K562 (cell line): ENCODE measurements at regions not wholly inside any gene's neighbourhood (a gene's known extent, or its start where the extent isn't known, plus 50 kb on each side); places are given as distances from the start of the nearest gene placed in this dataset.

Source experiments
- ATAC-seq: fragments of 200-7000 bp; cut with Tn5 transposase; 3 replicates; pipeline ENCODE4 v1.9.1; 2020; ENCODE audit warnings: moderate library complexity
- BruUV-seq: library from RNA; stranded (reverse); fragments of 400-500 nt; replicated peaks from 2 replicates; lab custom pipeline; 2021; lab: Mats Ljungman, UMichigan
- CTCF ChIA-PET: fragments of 300-600 bp; formaldehyde crosslinking; extraction: SDS; loops from one replicate; lab custom pipeline; 2021; ENCODE audit warnings: low intra/inter-chr PET ratio; lab: Yijun Ruan, JAX
- POLR2A ChIA-PET: fragments of 300-600, 350-650 bp; sonication (Branson Sonifier 250); formaldehyde crosslinking; extraction: SDS; loops from one replicate; lab custom pipeline; 2021; ENCODE audit warnings: antibody characterized with exemption, inconsistent platforms; lab: Yijun Ruan, JAX
- DNase-seq, 4 experiments: peaks; one replicate each; pipeline versions ENCODE4 v3.0.0 to v3.0.0-alpha.2; 2011 to 2018; ENCODE audit warnings: low spot score in 3 of 4, mixed read lengths in 3 of 4; ENCODE audit errors: extremely low read depth in 1 of 4
- FAIRE-seq: peaks from 2 replicates; lab custom pipeline; 2011; peaks lifted over from hg19 to GRCh38; lab: Jason Lieb, UNC
- H2AFZ ChIP-seq: 2 replicates; pipeline ENCODE4 v1.6.0; 2011; ENCODE audit warnings: low read depth, low read length, control low read depth, inconsistent platforms
- H3K27ac ChIP-seq: fragments of 200-600 bp; 3 replicates; pipeline ENCODE4 v1.8.0; 2011; ENCODE audit warnings: low read depth, mild to moderate bottlenecking, control low read depth, inconsistent platforms, low read length, moderate library complexity, mixed read lengths; ENCODE audit errors: extremely low read depth
- H3K27me3 ChIP-seq, 2 experiments: fragments of 300-600 bp in 1 of 2; 2 replicates in 1 of 2; 3 replicates in 1 of 2; pipeline versions ENCODE4 v1.6.0 to v1.8.0; 2011; ENCODE audit warnings: inconsistent platforms in 2 of 2, low read length in 2 of 2, mild to moderate bottlenecking in 1 of 2, mixed read lengths in 1 of 2, moderate library complexity in 1 of 2; ENCODE audit not compliant: control insufficient read depth in 2 of 2, insufficient read depth in 2 of 2
- H3K36me3 ChIP-seq: fragments of 300-600 bp; 3 replicates; pipeline ENCODE4 v1.8.0; 2011; ENCODE audit warnings: mild to moderate bottlenecking, low read length, inconsistent platforms; ENCODE audit not compliant: control insufficient read depth, insufficient read depth
- H3K4me1 ChIP-seq, 2 experiments: fragments of 200-600 bp in 1 of 2; replicated peaks in 1 of 2; 2 replicates in 1 of 2; 3 replicates in 1 of 2; pipeline versions ENCODE4 v1.5.1 to v1.8.0; 2011; ENCODE audit warnings: inconsistent platforms in 2 of 2, low read length in 2 of 2, mild to moderate bottlenecking in 1 of 2, mixed read lengths in 1 of 2, moderate library complexity in 1 of 2; ENCODE audit not compliant: control insufficient read depth in 2 of 2, insufficient read depth in 2 of 2
- H3K4me2 ChIP-seq: 2 replicates; pipeline ENCODE4 v1.6.1; 2011; ENCODE audit warnings: low read length, control low read depth, inconsistent platforms, mixed read lengths; ENCODE audit not compliant: insufficient read depth
- H3K4me3 ChIP-seq: fragments of 200-600 bp; sonication (generic), shearing (Covaris generic); 2 replicates; pipeline ENCODE4 v1.5.1; 2016; ENCODE audit warnings: control low read depth, inconsistent platforms
- H3K79me2 ChIP-seq: fragments of 200-600 bp; 3 replicates; pipeline ENCODE4 v1.8.0; 2011; ENCODE audit warnings: low read length, inconsistent platforms; ENCODE audit not compliant: control insufficient read depth, insufficient read depth
- H3K9ac ChIP-seq, 2 experiments: 2 replicates each; pipeline versions ENCODE4 v1.6.0 to v1.6.1; 2011; ENCODE audit warnings: low read depth in 2 of 2, low read length in 2 of 2, control low read depth in 1 of 2, inconsistent platforms in 1 of 2, mild to moderate bottlenecking in 1 of 2, mixed read lengths in 1 of 2; ENCODE audit not compliant: insufficient read depth in 1 of 2
- H3K9me1 ChIP-seq: one replicate; pipeline ENCODE4 v1.6.0; 2011; ENCODE audit warnings: inconsistent platforms, mild to moderate bottlenecking, low read length, moderate library complexity; ENCODE audit not compliant: control insufficient read depth, insufficient read depth
- H3K9me3 ChIP-seq: replicated peaks from 2 replicates; pipeline ENCODE4 v1.5.1; 2011; ENCODE audit warnings: low read depth, low read length, inconsistent platforms; ENCODE audit not compliant: control insufficient read depth, insufficient read depth
- H4K20me1 ChIP-seq: replicated peaks from 2 replicates; pipeline ENCODE4 v1.6.1; 2011; ENCODE audit warnings: low read length, inconsistent platforms, mixed read lengths; ENCODE audit not compliant: control insufficient read depth, insufficient read depth
- DACH1 ChIP-seq: fragments of 450-650 bp; IDR thresholded peaks from 2 replicates; pipeline ENCODE4 v1.6.1; 2018; ENCODE audit not compliant: partially characterized antibody
- LCOR ChIP-seq: sonication (generic); formaldehyde crosslinking; IDR thresholded peaks from 2 replicates; pipeline ENCODE4 v1.8.0; 2022; ENCODE audit warnings: mild to moderate bottlenecking, missing genetic modification reagents
- RFX7 ChIP-seq: fragments of 250-450 bp; sonication (Bioruptor Pico); IDR thresholded peaks from 2 replicates; pipeline ENCODE4 v1.5.1; 2021; ENCODE audit warnings: mild to moderate bottlenecking
- TOE1 ChIP-seq, 2 experiments: fragments of 450-650 bp in 1 of 2; sonication (generic) in 1 of 2; formaldehyde crosslinking in 1 of 2; IDR thresholded peaks; 2 replicates each; pipeline versions ENCODE4 v1.7.1 to v1.8.0; 2016 to 2022; ENCODE audit warnings: borderline replicate concordance in 2 of 2, mild to moderate bottlenecking in 2 of 2, antibody characterized with exemption in 1 of 2, inconsistent platforms in 1 of 2, low read depth in 1 of 2, missing genetic modification reagents in 1 of 2, moderate library complexity in 1 of 2
- ZFP1 ChIP-seq: fragments of 450-650 bp; formaldehyde crosslinking; IDR thresholded peaks from 2 replicates; pipeline ENCODE4 v1.4.0; 2020; ENCODE audit warnings: mild to moderate bottlenecking, mixed read lengths
- ZFP36 ChIP-seq: fragments of 150-350 bp; IDR thresholded peaks from 2 replicates; pipeline ENCODE4 v1.6.1; 2018; ENCODE audit warnings: low read length, low read depth; ENCODE audit not compliant: partially characterized antibody
- ZNF146 ChIP-seq: IDR thresholded peaks from one replicate; pipeline ENCODE4 v1.6.1; 2018; ENCODE audit warnings: missing compliant biosample characterization; ENCODE audit not compliant: unreplicated experiment
- ZNF217 ChIP-seq: sonication (generic); formaldehyde crosslinking; IDR thresholded peaks from 2 replicates; pipeline ENCODE4 v1.8.0; 2022; ENCODE audit warnings: mild to moderate bottlenecking, missing genetic modification reagents
- WGBS: fragments of 100-300 bp; shearing (Covaris generic); methylation state at CpG from one replicate; pipeline ENCODE4 v1.1.6; 2016; ENCODE audit warnings: low coverage, mixed read lengths; ENCODE audit not compliant: insufficient coverage; ENCODE audit errors: missing lambda C conversion rate; 5-methylcytosine and 5-hydroxymethylcytosine counted together
- in situ Hi-C: fragments of 300-500 bp; cut with MboI; formaldehyde crosslinking; loops from 4 replicates; pipeline ENCODE4 v1.15.0; 2018; ENCODE audit warnings: inconsistent platforms, mixed read lengths
- intact Hi-C: fragments of 100-400 bp; cut with micrococcal nuclease; formaldehyde crosslinking; loops from 2 replicates; pipeline ENCODE4 v1.14.2; 2022
- TF ChIP-seq, protein P1 (sequence below): fragments of 450-650 bp; IDR thresholded peaks from 2 replicates; pipeline ENCODE4 v1.6.1; 2016; ENCODE audit warnings: borderline replicate concordance
- TF ChIP-seq, protein P2 (sequence below): fragments of 250-450 bp; sonication (Bioruptor Pico); IDR thresholded peaks from 2 replicates; pipeline ENCODE4 v1.4.0; 2020

DNA sequence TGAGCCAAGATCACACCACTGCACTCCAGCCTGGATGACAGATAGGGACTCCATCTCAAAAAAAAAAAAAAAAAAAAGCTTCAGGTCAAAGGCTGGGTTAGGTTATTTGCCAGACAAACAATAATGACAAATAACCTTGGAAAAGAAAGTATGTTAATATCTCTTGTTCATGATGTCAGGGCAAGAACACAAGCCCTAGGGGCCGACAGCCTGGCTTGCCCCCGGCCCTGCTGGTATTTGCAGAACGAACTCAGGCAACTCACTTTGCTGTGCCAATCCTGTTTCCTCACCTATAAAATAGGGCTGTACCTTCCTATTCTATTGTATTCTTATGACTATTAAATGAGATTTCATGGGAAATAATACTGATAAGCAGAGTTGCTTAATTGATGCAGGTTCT lies 75.4 kb upstream of the CDC42EP3 start:
- Histone ChIP-seq H3K4me2 (no peak overlapping the region), H3K27ac (no peak overlapping the region), H3K9me1 (no peaks in the 10 kb centered on the region), H3K79me2 (no peaks in the 10 kb centered on the region), H3K27me3 (no peaks in the 10 kb centered on the region; a peak in 2 of 5 replicates), H3K9me3 (no peaks in the 10 kb centered on the region), H3K9ac (no peak overlapping the region), H4K20me1 (no peaks in the 10 kb centered on the region), H3K4me3 (no peak overlapping the region), H3K36me3 (no peaks in the 10 kb centered on the region), H2AFZ (no peak overlapping the region), H3K4me1 (no peaks in the 10 kb centered on the region; a peak in 1 of 5 replicates)
- POLR2A ChIA-PET, result no interaction called here
- BruUV-seq, result no TSS peak
- DNase-seq (no peak), ATAC-seq (no peak), FAIRE-seq (no peak)
- CTCF ChIA-PET, result no interaction called here
- WGBS, result 0% methylated on average over 3 of the region's 3 CpGs
- intact Hi-C loops, result no loop called here
- in situ Hi-C loops, result no loop called here
- TF ChIP-seq ZFP36, result no peak
- no peak for TF ChIP-seq DACH1
- no peak for TF ChIP-seq ZNF217 (CRISPR knock-in tag)
- no peak for TF ChIP-seq RFX7 (CRISPR knock-in tag)
- no peak for TF ChIP-seq ZNF146
- TF ChIP-seq, protein P1, sequence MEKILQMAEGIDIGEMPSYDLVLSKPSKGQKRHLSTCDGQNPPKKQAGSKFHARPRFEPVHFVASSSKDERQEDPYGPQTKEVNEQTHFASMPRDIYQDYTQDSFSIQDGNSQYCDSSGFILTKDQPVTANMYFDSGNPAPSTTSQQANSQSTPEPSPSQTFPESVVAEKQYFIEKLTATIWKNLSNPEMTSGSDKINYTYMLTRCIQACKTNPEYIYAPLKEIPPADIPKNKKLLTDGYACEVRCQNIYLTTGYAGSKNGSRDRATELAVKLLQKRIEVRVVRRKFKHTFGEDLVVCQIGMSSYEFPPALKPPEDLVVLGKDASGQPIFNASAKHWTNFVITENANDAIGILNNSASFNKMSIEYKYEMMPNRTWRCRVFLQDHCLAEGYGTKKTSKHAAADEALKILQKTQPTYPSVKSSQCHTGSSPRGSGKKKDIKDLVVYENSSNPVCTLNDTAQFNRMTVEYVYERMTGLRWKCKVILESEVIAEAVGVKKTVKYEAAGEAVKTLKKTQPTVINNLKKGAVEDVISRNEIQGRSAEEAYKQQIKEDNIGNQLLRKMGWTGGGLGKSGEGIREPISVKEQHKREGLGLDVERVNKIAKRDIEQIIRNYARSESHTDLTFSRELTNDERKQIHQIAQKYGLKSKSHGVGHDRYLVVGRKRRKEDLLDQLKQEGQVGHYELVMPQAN, result no peak
- TF ChIP-seq TOE1 (IDR thresholded peaks at IDR 0.05; ENCODE audit: borderline replicate concordance), result no peak
- TF ChIP-seq TOE1 (CRISPR knock-in tag; IDR thresholded peaks at IDR 0.05; ENCODE audit: borderline replicate concordance, low read depth), result no peak
- no peak for TF ChIP-seq LCOR (CRISPR knock-in tag)
- TF ChIP-seq ZFP1 (CRISPR knock-in tag), result no peak
- TF ChIP-seq, protein P2, sequence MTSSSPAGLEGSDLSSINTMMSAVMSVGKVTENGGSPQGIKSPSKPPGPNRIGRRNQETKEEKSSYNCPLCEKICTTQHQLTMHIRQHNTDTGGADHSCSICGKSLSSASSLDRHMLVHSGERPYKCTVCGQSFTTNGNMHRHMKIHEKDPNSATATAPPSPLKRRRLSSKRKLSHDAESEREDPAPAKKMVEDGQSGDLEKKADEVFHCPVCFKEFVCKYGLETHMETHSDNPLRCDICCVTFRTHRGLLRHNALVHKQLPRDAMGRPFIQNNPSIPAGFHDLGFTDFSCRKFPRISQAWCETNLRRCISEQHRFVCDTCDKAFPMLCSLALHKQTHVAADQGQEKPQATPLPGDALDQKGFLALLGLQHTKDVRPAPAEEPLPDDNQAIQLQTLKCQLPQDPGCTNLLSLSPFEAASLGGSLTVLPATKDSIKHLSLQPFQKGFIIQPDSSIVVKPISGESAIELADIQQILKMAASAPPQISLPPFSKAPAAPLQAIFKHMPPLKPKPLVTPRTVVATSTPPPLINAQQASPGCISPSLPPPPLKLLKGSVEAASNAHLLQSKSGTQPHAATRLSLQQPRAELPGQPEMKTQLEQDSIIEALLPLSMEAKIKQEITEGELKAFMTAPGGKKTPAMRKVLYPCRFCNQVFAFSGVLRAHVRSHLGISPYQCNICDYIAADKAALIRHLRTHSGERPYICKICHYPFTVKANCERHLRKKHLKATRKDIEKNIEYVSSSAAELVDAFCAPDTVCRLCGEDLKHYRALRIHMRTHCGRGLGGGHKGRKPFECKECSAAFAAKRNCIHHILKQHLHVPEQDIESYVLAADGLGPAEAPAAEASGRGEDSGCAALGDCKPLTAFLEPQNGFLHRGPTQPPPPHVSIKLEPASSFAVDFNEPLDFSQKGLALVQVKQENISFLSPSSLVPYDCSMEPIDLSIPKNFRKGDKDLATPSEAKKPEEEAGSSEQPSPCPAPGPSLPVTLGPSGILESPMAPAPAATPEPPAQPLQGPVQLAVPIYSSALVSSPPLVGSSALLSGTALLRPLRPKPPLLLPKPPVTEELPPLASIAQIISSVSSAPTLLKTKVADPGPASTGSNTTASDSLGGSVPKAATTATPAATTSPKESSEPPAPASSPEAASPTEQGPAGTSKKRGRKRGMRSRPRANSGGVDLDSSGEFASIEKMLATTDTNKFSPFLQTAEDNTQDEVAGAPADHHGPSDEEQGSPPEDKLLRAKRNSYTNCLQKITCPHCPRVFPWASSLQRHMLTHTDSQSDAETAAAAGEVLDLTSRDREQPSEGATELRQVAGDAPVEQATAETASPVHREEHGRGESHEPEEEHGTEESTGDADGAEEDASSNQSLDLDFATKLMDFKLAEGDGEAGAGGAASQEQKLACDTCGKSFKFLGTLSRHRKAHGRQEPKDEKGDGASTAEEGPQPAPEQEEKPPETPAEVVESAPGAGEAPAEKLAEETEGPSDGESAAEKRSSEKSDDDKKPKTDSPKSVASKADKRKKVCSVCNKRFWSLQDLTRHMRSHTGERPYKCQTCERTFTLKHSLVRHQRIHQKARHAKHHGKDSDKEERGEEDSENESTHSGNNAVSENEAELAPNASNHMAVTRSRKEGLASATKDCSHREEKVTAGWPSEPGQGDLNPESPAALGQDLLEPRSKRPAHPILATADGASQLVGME, result no peak
